K562 (cell line): ENCODE measurements at regions not wholly inside any gene's neighbourhood (a gene's known extent, or its start where the extent isn't known, plus 50 kb on each side); places are given as distances from the start of the nearest gene placed in this dataset.

Experiments
- BHLHE40 ChIP-seq: IDR thresholded peaks from 2 replicates; pipeline ENCODE4 v1.6.1; 2011; ENCODE audit warnings: low read length, improper control_type of control experiment
- CBX1 ChIP-seq: sonication (generic); IDR thresholded peaks from 2 replicates; pipeline ENCODE4 v1.6.1; 2016; ENCODE audit warnings: antibody characterized with exemption, low read depth, mild to moderate bottlenecking
- CCAR2 ChIP-seq: fragments of 200-400 bp; formaldehyde crosslinking; IDR thresholded peaks from 2 replicates; pipeline ENCODE4 v1.6.1; 2017; ENCODE audit warnings: mild to moderate bottlenecking, low read depth, low read length
- EHMT2 ChIP-seq: fragments of 450-650 bp; IDR thresholded peaks from 2 replicates; pipeline ENCODE4 v1.6.1; 2018; ENCODE audit warnings: antibody characterized with exemption
- EP300 ChIP-seq: IDR thresholded peaks from 2 replicates; pipeline ENCODE4 v1.6.1; 2012; ENCODE audit warnings: low read length, improper control_type of control experiment
- MAFK ChIP-seq: IDR thresholded peaks from 2 replicates; pipeline ENCODE4 v1.6.1; 2011; ENCODE audit warnings: low read length, improper control_type of control experiment
- NCOR1 ChIP-seq: fragments of 450-650 bp; IDR thresholded peaks from 2 replicates; pipeline ENCODE4 v1.6.1; 2016; ENCODE audit warnings: mild to moderate bottlenecking, moderate library complexity
- POLR2AphosphoS5 ChIP-seq: IDR thresholded peaks from 2 replicates; pipeline ENCODE4 v1.6.1; 2011; ENCODE audit warnings: mild to moderate bottlenecking, low read depth, low read length, moderate library complexity; ENCODE audit not compliant: control insufficient read depth, insufficient read depth
- POLR2B ChIP-seq: fragments of 450-650 bp; IDR thresholded peaks from 2 replicates; pipeline ENCODE4 v1.6.1; 2018; ENCODE audit warnings: low read depth; ENCODE audit not compliant: partially characterized antibody
- TAF1 ChIP-seq: IDR thresholded peaks from 2 replicates; pipeline ENCODE4 v1.6.1; 2011; ENCODE audit warnings: mild to moderate bottlenecking, low read length, moderate library complexity; ENCODE audit not compliant: insufficient read depth, control insufficient read depth, severe bottlenecking; ENCODE audit errors: extremely low read depth
- TCF7 ChIP-seq: sonication (generic); IDR thresholded peaks from 2 replicates; pipeline ENCODE4 v1.6.1; 2016; ENCODE audit warnings: antibody characterized with exemption, borderline replicate concordance
- TF ChIP-seq, protein P1 (sequence below): fragments of 450-650 bp; formaldehyde crosslinking; conservative IDR thresholded peaks from 2 replicates; pipeline ENCODE4 v1.4.0; 2022; ENCODE audit warnings: mild to moderate bottlenecking, missing genetic modification characterization

DNA sequence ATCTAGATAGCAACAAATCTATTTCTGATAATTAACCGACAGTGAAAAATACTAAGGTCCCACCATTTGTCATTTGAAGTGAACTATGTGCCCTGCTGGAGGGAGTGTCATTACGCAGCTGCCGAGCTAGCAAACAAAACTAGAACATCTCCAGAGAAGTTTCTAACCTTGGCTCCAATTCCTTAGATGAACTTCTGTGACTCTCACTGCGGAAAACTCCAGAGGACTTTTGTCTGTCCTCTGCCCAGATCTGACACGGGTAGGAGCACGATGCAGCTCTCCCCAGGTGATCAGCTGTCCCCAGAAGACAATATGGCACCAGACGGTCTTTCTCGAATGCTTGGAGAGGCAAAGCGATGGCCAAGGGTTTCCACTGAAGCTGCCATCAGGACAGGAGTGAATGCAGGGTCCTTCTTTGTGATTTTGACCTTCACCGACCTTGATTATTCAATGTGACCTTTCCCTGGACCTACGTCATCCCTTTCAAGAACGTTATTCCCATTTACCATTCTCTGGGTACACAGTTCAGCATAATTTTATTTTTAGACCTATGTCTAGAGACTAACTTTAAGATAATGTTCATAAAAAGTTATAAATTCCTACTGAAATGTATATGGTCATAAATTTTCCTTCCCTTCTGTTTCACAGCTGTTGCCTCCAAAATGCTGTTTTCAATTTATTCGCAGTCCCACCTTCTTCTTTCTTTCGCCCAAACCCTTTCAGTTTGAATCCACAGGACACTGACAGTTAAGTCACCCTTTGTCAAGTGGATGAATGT is 116.7 kb upstream of the C7orf33 start:
- TF ChIP-seq POLR2AphosphoS5 (no peak), EP300 (no peak), POLR2B (no peak), TCF7 (no peak), CCAR2 (no peak), MAFK (no peak), BHLHE40 (no peak), NCOR1 (no peak), CBX1 (no peak), EHMT2 (no peak), TAF1 (no peak)
- TF ChIP-seq, protein P1, sequence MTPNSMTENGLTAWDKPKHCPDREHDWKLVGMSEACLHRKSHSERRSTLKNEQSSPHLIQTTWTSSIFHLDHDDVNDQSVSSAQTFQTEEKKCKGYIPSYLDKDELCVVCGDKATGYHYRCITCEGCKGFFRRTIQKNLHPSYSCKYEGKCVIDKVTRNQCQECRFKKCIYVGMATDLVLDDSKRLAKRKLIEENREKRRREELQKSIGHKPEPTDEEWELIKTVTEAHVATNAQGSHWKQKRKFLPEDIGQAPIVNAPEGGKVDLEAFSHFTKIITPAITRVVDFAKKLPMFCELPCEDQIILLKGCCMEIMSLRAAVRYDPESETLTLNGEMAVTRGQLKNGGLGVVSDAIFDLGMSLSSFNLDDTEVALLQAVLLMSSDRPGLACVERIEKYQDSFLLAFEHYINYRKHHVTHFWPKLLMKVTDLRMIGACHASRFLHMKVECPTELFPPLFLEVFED (CRISPR knock-in tag), result no peak
